Transverse colon (tissue), 3 donors: ENCODE measurements at regions not wholly inside any gene's neighbourhood (a gene's known extent, or its start where the extent isn't known, plus 50 kb on each side); places are given as distances from the start of the nearest gene placed in this dataset.

ENCODE experiments used
- CTCF ChIP-seq, 5 experiments: fragments of 200-600 bp in 3 of 5; fragments of 450-650 bp in 2 of 5; sonication (generic) in 3 of 5; IDR thresholded peaks; 1 replicate in 2 of 5; 2 replicates in 3 of 5; pipeline ENCODE4 v1.5.1; 2016 to 2017; ENCODE audit warnings: antibody characterized with exemption in 5 of 5, inconsistent platforms in 3 of 5, mild to moderate bottlenecking in 2 of 5, moderate library complexity in 1 of 5
- POLR2A ChIP-seq: fragments of 450-650 bp; IDR thresholded peaks from one replicate; pipeline ENCODE4 v1.6.1; 2016; ENCODE audit warnings: antibody characterized with exemption, mild to moderate bottlenecking, moderate library complexity

DNA sequence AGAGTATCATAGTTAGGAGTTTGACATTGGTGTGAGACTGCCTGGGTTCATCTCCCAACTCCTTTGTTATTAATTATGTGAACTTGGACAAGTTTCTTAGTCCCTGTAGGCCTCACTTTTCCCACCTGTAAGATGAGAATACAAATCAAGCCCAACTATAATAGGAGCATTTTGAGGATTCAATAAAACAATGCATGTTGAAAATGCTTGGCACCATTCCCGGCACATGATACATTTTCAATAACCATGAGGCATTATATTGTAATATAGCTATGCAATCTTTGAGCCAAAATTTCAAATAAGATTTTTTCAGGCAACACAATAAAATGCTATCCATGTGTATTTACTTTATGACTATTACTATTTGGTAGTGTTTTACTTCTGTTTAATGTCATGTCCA, 229.0 kb upstream of the SP4 start:
- TF ChIP-seq POLR2A (no peak), CTCF (IDR thresholded peaks at IDR 0.05) (no peak)
